CD4-positive, alpha-beta T cell treated with Interleukin-4 for 4 hours (primary cell): ENCODE measurements at regions not wholly inside any gene's neighbourhood (a gene's known extent, or its start where the extent isn't known, plus 50 kb on each side); places are given as distances from the start of the nearest gene placed in this dataset.
"Not testable (repeated sequence)": the region's sequence is repeated elsewhere in the genome, so short reads cannot be mapped to it uniquely, and the experiment has no call there.

ENCODE experiments used
- DNase-seq: peaks from one replicate; pipeline ENCODE4 v3.0.0-alpha.2; 2020

- no peak for DNase-seq
Measured at GRCh38 chr12:38159591-38160317, 156.8 kb upstream of the ALG10B start.

- no peak for DNase-seq
Measured at GRCh38 chr12:38160318-38161122, 156.1 kb upstream of the ALG10B start.

DNA sequence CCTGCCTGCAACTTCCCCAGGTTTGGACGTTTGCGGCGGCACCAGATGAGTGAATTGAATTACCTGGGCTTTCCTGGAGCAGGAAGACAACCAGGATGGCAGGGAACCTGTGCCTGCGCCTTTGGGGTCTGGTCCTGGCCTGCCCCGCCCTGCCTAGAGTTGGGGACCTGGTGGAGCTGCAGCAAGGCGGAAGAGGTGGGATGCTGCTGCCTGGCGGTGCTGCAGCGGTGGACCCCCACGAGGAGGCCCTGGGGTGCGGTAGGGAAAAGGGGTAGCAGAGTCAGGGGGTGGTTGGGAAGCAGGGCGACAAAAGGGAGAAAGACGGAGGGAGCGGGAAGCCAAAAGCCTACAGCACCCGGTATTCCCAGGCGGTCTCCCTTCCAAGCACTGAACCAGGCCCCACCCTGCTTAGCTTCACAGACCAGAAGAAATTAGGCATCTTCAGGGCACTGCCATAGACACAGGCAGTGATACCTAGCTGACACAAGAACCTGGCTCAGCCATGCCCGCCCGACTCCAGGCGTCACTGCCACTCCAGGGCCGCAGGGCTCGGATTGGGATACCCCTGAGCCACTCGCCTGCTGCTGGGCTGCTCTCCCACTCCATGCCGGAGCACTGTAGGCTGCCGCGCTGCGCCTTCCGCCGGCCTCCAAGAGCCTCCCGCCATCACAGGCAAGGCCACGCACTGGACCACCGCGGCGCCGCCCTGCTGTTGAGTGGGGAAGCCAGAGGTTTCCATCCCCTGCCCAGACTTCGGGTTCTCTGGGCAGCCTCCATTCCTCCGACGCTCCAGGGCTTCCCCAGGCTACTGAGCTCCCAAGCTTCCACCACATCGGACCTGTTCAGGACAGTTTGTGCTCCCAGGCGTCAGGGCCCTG is 155.2 kb upstream of the ALG10B start:
- DNase-seq = no peak

DNA sequence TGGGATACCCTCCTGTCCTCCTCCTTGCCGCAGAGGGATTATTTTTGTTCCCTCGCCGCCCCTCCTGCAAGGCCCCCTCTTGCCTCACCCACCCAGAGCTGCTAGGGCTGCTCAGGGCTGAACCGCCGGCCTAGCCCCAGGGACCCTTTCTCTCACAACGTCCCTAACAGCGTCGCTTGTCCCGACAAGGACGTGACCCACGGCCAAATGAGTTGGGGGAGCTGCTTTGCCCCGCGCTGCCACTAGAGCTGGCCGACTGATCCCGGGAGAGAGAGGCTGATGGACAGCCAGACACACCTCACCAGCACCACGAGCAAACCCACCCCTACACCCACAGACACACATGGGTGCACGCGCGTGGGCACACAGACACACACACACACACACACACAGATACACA is 154.6 kb upstream of the ALG10B start:
- DNase-seq = no peak

GRCh38 chr12:38162708-38163441 is 153.7 kb upstream of the ALG10B start:
- no peak for DNase-seq

DNA sequence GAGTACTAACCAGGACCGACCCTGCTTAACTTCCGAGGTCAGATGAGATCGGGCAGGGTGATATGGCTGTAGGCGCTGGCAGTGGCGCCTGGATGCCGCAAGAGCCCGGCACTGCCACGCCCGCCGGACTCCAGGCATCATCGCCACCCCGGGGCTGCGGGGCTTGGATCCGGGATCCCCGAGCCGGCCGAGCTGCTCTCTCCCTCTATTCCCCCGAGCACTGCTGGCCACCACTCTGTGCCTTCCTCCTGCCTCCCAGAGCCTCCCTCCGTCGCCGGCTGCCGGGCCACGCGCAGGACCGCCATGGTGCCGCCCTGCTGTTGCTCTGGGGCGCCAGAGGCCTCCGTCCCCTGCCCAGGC is 153.2 kb upstream of the ALG10B start:
- DNase-seq = no peak

DNA sequence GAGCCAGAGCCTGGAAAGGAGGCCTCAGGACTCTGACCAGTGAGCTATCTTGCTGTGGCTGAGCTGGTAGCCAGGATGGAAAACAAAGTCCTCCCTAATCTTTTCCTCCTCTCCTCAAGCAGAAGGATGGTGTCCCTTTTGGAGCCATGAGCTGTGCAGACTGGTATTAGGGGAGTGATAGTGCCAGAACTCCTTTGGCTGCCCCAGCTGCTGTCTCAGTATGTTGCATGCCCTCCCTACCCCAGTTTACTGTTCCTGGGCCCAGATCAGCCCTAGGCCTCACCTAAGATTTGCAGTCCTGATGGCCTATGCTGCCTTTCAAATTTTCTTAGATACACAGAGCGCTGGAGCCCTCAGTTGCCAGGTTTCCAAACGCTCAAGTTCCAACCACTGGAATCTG is 150.3 kb upstream of the ALG10B start:
- DNase-seq = no peak

GRCh38 chr12:38175538-38175937 is 141.0 kb upstream of the ALG10B start:
- DNase-seq = no peak

DNA sequence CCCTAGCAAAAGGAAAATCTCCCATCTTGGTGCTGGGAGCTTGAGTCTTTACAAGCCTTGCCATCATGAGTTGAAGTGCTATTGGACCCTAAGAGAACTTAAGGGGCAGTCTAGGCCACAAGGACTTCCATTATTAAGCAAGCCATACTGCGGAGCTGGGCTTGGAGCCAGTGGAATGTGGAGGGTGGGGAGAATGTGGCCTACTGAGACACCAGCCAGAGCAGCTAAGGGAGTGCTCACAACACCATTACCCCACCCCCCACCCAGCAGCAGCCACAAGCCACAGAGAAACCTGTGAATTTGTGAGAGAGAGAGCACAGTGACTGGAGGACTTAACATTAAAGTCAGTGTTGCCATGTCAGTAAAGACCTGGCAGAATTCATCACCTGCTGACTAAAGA is 133.0 kb upstream of the ALG10B start:
- not testable (repeated sequence) for DNase-seq

DNA sequence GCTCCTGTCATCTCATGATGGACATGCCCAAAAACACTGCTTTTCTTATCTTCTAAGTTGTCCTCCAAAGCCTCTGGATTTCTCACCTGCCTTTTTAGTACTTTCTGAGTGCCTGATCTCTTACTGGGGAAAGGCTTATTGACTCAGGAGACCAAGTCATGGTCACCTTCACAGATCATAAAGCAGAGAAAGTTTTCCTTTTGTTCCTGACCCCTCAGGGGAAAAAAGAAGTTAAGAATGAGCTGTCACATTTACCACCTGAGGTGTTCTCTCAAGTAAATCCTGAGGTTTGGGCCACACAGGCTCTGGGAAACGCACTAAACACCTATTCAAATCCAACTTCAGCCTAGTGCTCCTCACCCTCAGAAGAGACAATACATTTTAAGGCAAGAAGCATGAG is 119.3 kb upstream of the ALG10B start:
- DNase-seq = not testable (repeated sequence)

- no peak for DNase-seq
Measured at GRCh38 chr12:38201461-38202276, 114.9 kb upstream of the ALG10B start.

GRCh38 chr12:38204831-38205230 is 111.7 kb upstream of the ALG10B start:
- no peak for DNase-seq

DNA sequence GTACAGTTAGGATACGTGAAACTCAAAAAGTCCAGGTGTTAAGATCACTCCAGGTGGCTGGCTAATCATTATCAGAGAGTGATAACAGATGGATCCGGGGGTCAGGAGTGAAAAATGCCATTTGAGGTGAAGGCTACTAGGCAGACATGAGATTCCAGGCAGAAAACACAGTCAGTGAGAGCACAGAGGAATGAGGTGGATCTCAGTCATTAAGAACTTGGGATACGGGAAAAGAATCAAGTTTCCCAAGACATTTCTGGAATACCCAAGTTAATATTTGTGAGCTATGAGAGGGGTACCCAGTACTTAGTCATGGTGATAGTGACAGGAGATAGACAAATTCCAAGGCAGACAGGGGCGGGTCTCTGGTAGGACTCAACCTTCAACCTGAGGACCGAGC is 94.6 kb upstream of the ALG10B start:
- DNase-seq = no peak

DNA sequence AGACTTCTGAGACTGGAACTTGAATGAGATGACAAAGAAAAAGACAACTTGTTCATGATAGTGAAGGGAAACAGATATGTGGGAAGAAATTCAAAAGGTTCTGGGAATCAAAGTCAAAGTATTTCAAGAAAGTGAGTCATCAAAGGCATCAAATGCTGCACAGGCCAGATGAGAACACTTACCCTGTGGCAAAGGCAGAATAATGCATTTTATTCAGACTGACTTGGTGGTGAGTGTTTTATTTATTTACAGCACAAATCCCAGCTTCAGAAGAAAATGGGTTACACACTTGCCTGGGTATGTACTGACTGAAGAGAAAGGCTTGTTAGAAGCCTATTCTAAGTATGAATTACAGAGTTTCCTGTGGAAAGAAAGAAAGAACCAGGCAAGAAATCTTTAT is 78.2 kb upstream of the ALG10B start:
- DNase-seq = not testable (repeated sequence)

GRCh38 chr12:38253778-38254177 is 62.8 kb upstream of the ALG10B start:
- no peak for DNase-seq

- no peak for DNase-seq
Measured at GRCh38 chr12:38258411-38258810, 58.2 kb upstream of the ALG10B start.
